ENCODE measurements at regions not wholly inside any gene's neighbourhood (a gene's known extent, or its start where the extent isn't known, plus 50 kb on each side); places are given as distances from the start of the nearest gene placed in this dataset.
"Not testable (repeated sequence)": the region's sequence is repeated elsewhere in the genome, so short reads cannot be mapped to it uniquely, and the experiment has no call there.

GRCh38 chr6:85237478-85237877, 212.4 kb upstream of the NT5E start:
- no peaks in the 10 kb centered on the region for H3K36me3 ChIP-seq (ENCODE audit: low read depth)
- TF ChIP-seq CTCF (IDR thresholded peaks at IDR 0.05): no peak
- no peak overlapping the region for H3K4me3 ChIP-seq
- H3K4me1 ChIP-seq (ENCODE audit: low read depth): no peaks in the 10 kb centered on the region
- ATAC-seq: no peak
- no peak for DNase-seq
- H3K9me3 ChIP-seq: no peaks in the 10 kb centered on the region
- intact Hi-C loops (cut with DNase I, micrococcal nuclease): no loop called here

- no peaks in the 10 kb centered on the region for H3K9me3 ChIP-seq
- intact Hi-C loops (cut with DNase I, micrococcal nuclease): no loop called here
- DNase-seq (no peak), ATAC-seq (no peak)
- H3K36me3 ChIP-seq (ENCODE audit: low read depth): no peaks in the 10 kb centered on the region
- H3K4me1 ChIP-seq (ENCODE audit: low read depth): no peaks in the 10 kb centered on the region
- H3K4me3 ChIP-seq: no peak overlapping the region
- TF ChIP-seq CTCF (IDR thresholded peaks at IDR 0.05): no peak
Measured at GRCh38 chr6:85236636-85237035, 213.2 kb upstream of the NT5E start.

GRCh38 chr6:85227345-85227744, 222.5 kb upstream of the NT5E start:
- DNase-seq; H3K36me3 ChIP-seq (ENCODE audit: low read depth); ATAC-seq; H3K4me3 ChIP-seq; intact Hi-C loops (cut with DNase I, micrococcal nuclease); H3K4me1 ChIP-seq (ENCODE audit: low read depth): not testable (repeated sequence)
- H3K9me3 ChIP-seq: peaks cover 10% of the 10 kb centered on the region

- DNase-seq; H3K4me1 ChIP-seq (ENCODE audit: low read depth); ATAC-seq; H3K36me3 ChIP-seq (ENCODE audit: low read depth); intact Hi-C loops (cut with DNase I, micrococcal nuclease); H3K4me3 ChIP-seq: not testable (repeated sequence)
- peaks cover 17% of the 10 kb centered on the region for H3K9me3 ChIP-seq
Measured at GRCh38 chr6:85212794-85213193, 237.1 kb upstream of the NT5E start.

- TF ChIP-seq CTCF (IDR thresholded peaks at IDR 0.05): no peak
Measured at GRCh38 chr6:85195243-85195642, 254.6 kb upstream of the NT5E start.

GRCh38 chr6:85193339-85193738, 256.5 kb upstream of the NT5E start:
- Histone ChIP-seq H3K36me3 (ENCODE audit: low read depth) (no peaks in the 10 kb centered on the region), H3K4me1 (ENCODE audit: low read depth) (no peaks in the 10 kb centered on the region), H3K9me3 (peaks cover 6% of the 10 kb centered on the region), H3K4me3 (no peak overlapping the region)
- no peak for DNase-seq
- intact Hi-C loops (cut with DNase I, micrococcal nuclease): no loop called here
- no peak for TF ChIP-seq CTCF (IDR thresholded peaks at IDR 0.05)
- ATAC-seq: no peak

More at GRCh38 chr6:85195243-85195642, 254.6 kb upstream of the NT5E start:
- no peaks in the 10 kb centered on the region for H3K36me3 ChIP-seq (ENCODE audit: low read depth)
- DNase-seq (no peak), ATAC-seq (no peak)
- H3K4me3 ChIP-seq: no peak overlapping the region
- intact Hi-C loops (cut with DNase I, micrococcal nuclease): no loop called here
- H3K4me1 ChIP-seq (ENCODE audit: low read depth): no peaks in the 10 kb centered on the region
- peaks cover 6% of the 10 kb centered on the region for H3K9me3 ChIP-seq

GRCh38 chr6:85192596-85192995, 257.3 kb upstream of the NT5E start:
- intact Hi-C loops (cut with DNase I, micrococcal nuclease): no loop called here
- TF ChIP-seq CTCF (IDR thresholded peaks at IDR 0.05): no peak
- ATAC-seq: no peak

More at GRCh38 chr6:85192596-85192995, 257.3 kb upstream of the NT5E start:
- Histone ChIP-seq H3K4me3 (no peak overlapping the region), H3K9me3 (peaks cover 6% of the 10 kb centered on the region), H3K36me3 (ENCODE audit: low read depth) (no peaks in the 10 kb centered on the region), H3K4me1 (ENCODE audit: low read depth) (no peaks in the 10 kb centered on the region)
- no peak for DNase-seq
